Upper lobe of right lung (tissue), 1 donor: ENCODE measurements at regions not wholly inside any gene's neighbourhood (a gene's known extent, or its start where the extent isn't known, plus 50 kb on each side); places are given as distances from the start of the nearest gene placed in this dataset.

Experiments
- ATAC-seq: fragments of 200-7000 bp; cut with Tn5 transposase; one replicate; pipeline ENCODE4 v1.9.1; 2020; ENCODE audit warnings: mild to moderate bottlenecking, moderate library complexity
- DNase-seq: peaks from one replicate; pipeline ENCODE4 v3.0.0-alpha.2; 2020
- H3K27ac ChIP-seq: fragments of 200-600 bp; one replicate; pipeline ENCODE4 v1.8.0; 2022
- H3K27me3 ChIP-seq: fragments of 200-600 bp; one replicate; pipeline ENCODE4 v1.8.0; 2022; ENCODE audit warnings: mild to moderate bottlenecking
- H3K36me3 ChIP-seq: fragments of 200-600 bp; one replicate; pipeline ENCODE4 v1.8.0; 2022
- H3K4me1 ChIP-seq: fragments of 200-600 bp; one replicate; pipeline ENCODE4 v1.8.0; 2022
- H3K4me3 ChIP-seq: fragments of 200-600 bp; one replicate; pipeline ENCODE4 v1.8.0; 2022; ENCODE audit warnings: mild to moderate bottlenecking
- H3K9me3 ChIP-seq: fragments of 200-600 bp; one replicate; pipeline ENCODE4 v1.8.0; 2022
- intact Hi-C: fragments of 100-400 bp; cut with DNase I; formaldehyde crosslinking; loops from one replicate; pipeline ENCODE4 v1.11.0; 2022
- TF ChIP-seq, protein P1 (sequence below): fragments of 200-600 bp; IDR thresholded peaks from one replicate; pipeline ENCODE4 v1.8.0; 2022; ENCODE audit warnings: antibody characterized with exemption
- donor health status: DM: no; HTN: yes; CAD: no; lungs with severe emphysema.

DNA sequence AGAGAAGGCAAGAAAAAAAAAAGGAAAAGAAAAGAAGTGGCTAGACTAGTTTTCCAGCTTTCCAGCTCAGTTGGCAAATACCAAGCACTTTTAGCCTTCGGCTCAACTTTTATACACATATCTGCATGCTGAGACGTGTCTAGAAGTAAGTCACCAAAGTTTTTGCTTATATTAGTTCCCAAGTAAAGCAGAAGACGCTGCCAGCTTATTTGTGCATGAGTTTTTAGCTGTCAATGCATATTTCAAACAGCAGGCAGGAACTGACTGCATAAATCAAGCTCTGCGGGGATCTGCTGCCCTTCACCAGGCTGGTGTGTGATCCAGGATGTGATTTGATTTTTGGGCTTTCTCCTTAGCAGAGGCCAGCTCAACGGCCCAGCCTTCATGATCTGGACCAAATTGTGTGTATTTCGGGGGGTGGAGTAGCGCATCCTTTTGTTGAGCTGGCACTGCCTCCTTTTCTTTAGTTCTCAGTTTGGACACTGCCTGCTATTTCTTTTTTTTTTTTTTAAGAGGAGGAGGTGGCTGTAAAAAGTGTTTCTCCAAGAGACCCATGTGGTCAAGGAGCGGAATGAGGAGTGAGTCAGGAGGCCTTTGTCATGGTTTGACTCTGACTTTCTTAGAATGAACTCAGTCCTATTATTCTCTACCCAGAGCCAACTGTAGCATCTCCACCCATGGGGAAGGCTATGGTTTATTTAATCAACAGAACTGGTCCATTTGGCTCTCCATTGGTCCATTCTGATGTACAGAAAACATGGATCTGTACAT is 162.6 kb upstream of the XYLT1 start:
- Histone ChIP-seq H3K4me1 (no peaks in the 10 kb centered on the region), H3K9me3 (no peaks in the 10 kb centered on the region), H3K27ac (no peak overlapping the region), H3K36me3 (no peaks in the 10 kb centered on the region), H3K27me3 (no peaks in the 10 kb centered on the region), H3K4me3 (no peak overlapping the region)
- TF ChIP-seq, protein P1, sequence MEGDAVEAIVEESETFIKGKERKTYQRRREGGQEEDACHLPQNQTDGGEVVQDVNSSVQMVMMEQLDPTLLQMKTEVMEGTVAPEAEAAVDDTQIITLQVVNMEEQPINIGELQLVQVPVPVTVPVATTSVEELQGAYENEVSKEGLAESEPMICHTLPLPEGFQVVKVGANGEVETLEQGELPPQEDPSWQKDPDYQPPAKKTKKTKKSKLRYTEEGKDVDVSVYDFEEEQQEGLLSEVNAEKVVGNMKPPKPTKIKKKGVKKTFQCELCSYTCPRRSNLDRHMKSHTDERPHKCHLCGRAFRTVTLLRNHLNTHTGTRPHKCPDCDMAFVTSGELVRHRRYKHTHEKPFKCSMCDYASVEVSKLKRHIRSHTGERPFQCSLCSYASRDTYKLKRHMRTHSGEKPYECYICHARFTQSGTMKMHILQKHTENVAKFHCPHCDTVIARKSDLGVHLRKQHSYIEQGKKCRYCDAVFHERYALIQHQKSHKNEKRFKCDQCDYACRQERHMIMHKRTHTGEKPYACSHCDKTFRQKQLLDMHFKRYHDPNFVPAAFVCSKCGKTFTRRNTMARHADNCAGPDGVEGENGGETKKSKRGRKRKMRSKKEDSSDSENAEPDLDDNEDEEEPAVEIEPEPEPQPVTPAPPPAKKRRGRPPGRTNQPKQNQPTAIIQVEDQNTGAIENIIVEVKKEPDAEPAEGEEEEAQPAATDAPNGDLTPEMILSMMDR: no peak
- ATAC-seq (no peak), DNase-seq (no peak)
- intact Hi-C loops: no loop called here

DNA sequence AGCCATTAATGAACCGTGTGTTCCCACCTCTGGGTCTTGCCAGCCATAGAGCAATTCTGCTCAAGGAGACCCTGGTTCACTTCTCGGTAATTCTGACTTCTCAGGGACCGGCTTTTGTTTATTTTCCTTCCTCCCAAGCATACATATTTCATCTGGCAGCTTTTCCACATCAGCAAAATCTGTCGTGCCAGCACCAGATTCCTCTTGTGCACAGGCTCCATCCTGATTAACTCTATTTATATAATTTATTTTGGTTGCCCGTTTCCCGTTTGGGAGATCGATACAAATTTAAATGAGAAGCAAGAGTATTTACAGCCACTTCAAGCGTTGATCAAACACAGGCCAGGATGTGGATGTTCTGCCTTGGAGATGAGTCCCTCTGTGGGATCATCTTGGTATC is 161.9 kb upstream of the XYLT1 start:
- Histone ChIP-seq H3K27ac (no peak overlapping the region), H3K9me3 (no peaks in the 10 kb centered on the region), H3K36me3 (no peaks in the 10 kb centered on the region), H3K4me1 (no peaks in the 10 kb centered on the region), H3K4me3 (no peak overlapping the region), H3K27me3 (no peaks in the 10 kb centered on the region)
- TF ChIP-seq, protein P1: no peak
- no peak for ATAC-seq
- intact Hi-C loops: no loop called here
- DNase-seq: no peak

DNA sequence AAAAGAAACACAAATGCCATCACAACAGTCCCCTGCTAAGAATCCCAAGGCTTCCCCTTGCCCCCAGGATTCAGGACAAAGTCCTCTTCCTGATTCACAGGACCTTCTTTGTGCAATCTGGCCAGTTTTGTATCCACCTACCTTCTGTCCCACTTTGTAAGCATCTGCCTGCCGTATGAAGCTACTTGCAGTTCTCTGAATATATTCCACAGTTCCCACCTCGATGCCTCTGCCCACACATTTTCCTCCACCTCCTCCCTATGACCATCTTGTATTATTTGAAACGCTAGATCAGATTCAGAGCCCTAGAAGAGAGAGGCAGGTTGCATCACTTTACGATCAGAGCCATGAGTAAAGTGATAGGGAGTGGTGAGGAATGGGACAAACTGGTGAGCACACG is 159.2 kb upstream of the XYLT1 start:
- ATAC-seq (no peak), DNase-seq (no peak)
- H3K4me3 ChIP-seq: no peak overlapping the region
- TF ChIP-seq, protein P1: no peak
- no peaks in the 10 kb centered on the region for H3K9me3 ChIP-seq
- H3K27ac ChIP-seq: no peak overlapping the region
- intact Hi-C loops: no loop called here
- no peaks in the 10 kb centered on the region for H3K27me3 ChIP-seq
- no peaks in the 10 kb centered on the region for H3K4me1 ChIP-seq
- no peaks in the 10 kb centered on the region for H3K36me3 ChIP-seq

DNA sequence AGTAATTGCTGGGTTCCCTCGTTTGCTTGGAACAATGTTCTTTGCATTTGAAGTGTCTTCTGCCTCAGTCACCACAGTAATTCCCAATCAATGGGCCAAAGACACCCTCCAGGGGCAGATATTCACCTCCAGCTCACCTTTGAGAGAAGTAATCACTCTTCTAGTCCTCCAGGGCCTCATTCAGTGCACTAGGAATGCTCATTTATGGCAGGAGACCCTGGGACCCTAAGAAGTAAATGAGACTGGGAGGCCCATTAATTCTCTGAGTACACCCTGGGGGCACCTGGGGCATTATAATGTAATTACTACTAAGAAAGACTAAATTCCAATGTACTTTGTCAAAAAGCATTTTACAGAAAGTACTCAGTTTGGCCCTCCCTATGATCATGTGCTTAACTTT is 158.2 kb upstream of the XYLT1 start:
- H3K4me3 ChIP-seq: no peak overlapping the region
- intact Hi-C loops: no loop called here
- H3K9me3 ChIP-seq: no peaks in the 10 kb centered on the region
- DNase-seq (no peak), ATAC-seq (no peak)
- no peaks in the 10 kb centered on the region for H3K27me3 ChIP-seq
- TF ChIP-seq, protein P1: no peak
- H3K27ac ChIP-seq: no peak overlapping the region
- no peaks in the 10 kb centered on the region for H3K36me3 ChIP-seq
- H3K4me1 ChIP-seq: no peaks in the 10 kb centered on the region

DNA sequence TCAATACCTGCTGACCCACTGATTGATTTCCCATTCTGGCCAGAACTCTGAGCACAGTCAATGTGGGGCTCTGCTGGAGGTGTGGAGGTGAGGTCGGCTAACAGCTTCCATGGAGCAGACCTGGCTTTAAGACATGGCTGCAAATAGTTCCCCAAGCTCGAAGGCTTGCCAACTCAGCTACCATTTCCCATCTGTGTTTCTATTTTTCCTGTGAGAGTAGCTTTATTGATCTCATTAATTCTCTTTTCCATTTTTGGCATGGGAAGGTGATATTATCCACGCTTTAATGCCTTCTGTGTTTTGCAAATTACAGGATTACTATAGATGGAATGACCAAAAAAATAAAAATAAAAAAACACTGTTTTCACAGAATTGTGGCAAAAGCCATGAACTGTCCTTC is 151.6 kb upstream of the XYLT1 start:
- H3K36me3 ChIP-seq: no peaks in the 10 kb centered on the region
- H3K4me3 ChIP-seq: no peak overlapping the region
- H3K27me3 ChIP-seq: no peaks in the 10 kb centered on the region
- H3K9me3 ChIP-seq: no peaks in the 10 kb centered on the region
- no peaks in the 10 kb centered on the region for H3K4me1 ChIP-seq
- ATAC-seq: no peak
- intact Hi-C loops: no loop called here
- TF ChIP-seq, protein P1: no peak
- H3K27ac ChIP-seq: no peak overlapping the region
- no peak for DNase-seq

DNA sequence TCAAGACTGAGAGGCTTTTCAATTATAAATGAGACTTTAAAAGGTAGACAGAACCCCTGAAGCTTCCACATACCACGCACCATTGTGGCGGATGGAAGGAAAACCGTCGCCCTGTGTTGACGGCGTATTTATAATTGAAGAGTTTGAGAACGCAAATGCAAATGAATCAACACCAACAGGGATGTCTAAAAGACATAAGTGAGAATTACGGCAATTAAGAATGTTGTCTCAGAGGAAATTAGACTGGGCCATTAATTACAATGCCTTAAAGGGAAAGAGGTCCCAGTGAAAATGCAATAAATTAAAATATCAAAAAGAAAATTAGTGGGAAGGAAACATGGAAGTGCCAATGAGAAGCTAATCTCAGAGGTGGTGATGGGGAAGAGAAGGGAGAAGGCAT is 148.5 kb upstream of the XYLT1 start:
- no peak overlapping the region for H3K4me3 ChIP-seq

More for the DNA sequence above, 148.5 kb upstream of the XYLT1 start:
- H3K4me1 ChIP-seq: no peaks in the 10 kb centered on the region
- H3K9me3 ChIP-seq: no peaks in the 10 kb centered on the region
- no peak for ATAC-seq
- intact Hi-C loops: no loop called here
- H3K36me3 ChIP-seq: no peaks in the 10 kb centered on the region
- TF ChIP-seq, protein P1: no peak
- H3K27me3 ChIP-seq: no peaks in the 10 kb centered on the region
- no peak for DNase-seq
- no peak overlapping the region for H3K27ac ChIP-seq
